ENCODE measurements at regions not wholly inside any gene's neighbourhood (a gene's known extent, or its start where the extent isn't known, plus 50 kb on each side); places are given as distances from the start of the nearest gene placed in this dataset.

DNA sequence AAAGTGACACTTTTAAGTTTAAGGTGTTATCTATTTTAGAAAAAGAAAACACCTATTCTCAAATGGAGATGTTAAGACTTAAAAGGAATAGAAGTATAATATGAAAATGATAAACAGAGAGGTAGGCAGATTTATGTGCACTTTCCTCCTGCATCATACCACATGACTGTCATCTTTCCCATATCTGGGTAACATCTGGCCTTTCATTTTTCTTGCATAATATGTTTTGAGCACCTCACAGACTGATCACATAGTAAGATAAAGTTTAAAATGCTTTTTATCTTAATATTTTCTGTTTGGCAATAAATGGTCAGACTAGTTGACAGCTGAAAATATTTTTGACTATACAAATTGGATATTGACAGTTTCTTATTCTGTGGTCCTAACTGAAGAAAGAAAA lies 1852.1 kb upstream of the PIK3C3 start:
- H3K9me3 ChIP-seq, result no peaks in the 10 kb centered on the region
- DNase-seq (no peak), ATAC-seq (no peak)
- H3K36me3 ChIP-seq, result no peaks in the 10 kb centered on the region
- H3K4me1 ChIP-seq, result no peaks in the 10 kb centered on the region
- H3K27me3 ChIP-seq, result no peaks in the 10 kb centered on the region
- no peak overlapping the region for H3K4me3 ChIP-seq
- no peak overlapping the region for H3K27ac ChIP-seq
- no peak for TF ChIP-seq POLR2A (IDR thresholded peaks at IDR 0.05)
- TF ChIP-seq, protein P1, sequence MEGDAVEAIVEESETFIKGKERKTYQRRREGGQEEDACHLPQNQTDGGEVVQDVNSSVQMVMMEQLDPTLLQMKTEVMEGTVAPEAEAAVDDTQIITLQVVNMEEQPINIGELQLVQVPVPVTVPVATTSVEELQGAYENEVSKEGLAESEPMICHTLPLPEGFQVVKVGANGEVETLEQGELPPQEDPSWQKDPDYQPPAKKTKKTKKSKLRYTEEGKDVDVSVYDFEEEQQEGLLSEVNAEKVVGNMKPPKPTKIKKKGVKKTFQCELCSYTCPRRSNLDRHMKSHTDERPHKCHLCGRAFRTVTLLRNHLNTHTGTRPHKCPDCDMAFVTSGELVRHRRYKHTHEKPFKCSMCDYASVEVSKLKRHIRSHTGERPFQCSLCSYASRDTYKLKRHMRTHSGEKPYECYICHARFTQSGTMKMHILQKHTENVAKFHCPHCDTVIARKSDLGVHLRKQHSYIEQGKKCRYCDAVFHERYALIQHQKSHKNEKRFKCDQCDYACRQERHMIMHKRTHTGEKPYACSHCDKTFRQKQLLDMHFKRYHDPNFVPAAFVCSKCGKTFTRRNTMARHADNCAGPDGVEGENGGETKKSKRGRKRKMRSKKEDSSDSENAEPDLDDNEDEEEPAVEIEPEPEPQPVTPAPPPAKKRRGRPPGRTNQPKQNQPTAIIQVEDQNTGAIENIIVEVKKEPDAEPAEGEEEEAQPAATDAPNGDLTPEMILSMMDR (IDR thresholded peaks at IDR 0.05), result no peak
- intact Hi-C loops (cut with DNase I), result no loop called here

DNA sequence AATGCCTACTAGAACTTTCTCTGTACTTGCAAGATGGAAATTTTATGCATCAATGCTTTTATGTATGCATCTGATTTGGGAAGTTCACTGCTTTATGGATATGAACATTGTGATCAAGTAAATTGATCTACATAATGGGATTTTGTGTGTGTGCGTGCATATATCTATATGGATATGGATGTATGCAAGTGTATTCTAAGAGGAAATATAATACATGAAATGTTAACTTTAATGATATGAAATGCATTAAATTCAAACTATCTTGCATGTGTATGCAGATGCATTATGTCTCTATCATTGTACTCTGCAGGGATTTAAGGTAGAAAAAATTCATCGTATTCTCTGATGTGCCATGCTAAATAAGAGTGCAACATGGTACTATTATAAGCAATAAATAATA lies 1855.4 kb upstream of the PIK3C3 start:
- no peaks in the 10 kb centered on the region for H3K36me3 ChIP-seq
- no peak for ATAC-seq
- intact Hi-C loops (cut with DNase I), result no loop called here
- no peak for DNase-seq
- WGBS, 4 donors, result 94 to 98% (median 95%) methylated on average over 2 of the region's 2 CpGs
- H3K4me1 ChIP-seq, result no peaks in the 10 kb centered on the region
- no peak overlapping the region for H3K4me3 ChIP-seq
- TF ChIP-seq POLR2A (IDR thresholded peaks at IDR 0.05), result no peak
- H3K27ac ChIP-seq, result no peak overlapping the region
- H3K9me3 ChIP-seq, result no peaks in the 10 kb centered on the region
- no peaks in the 10 kb centered on the region for H3K27me3 ChIP-seq

DNA sequence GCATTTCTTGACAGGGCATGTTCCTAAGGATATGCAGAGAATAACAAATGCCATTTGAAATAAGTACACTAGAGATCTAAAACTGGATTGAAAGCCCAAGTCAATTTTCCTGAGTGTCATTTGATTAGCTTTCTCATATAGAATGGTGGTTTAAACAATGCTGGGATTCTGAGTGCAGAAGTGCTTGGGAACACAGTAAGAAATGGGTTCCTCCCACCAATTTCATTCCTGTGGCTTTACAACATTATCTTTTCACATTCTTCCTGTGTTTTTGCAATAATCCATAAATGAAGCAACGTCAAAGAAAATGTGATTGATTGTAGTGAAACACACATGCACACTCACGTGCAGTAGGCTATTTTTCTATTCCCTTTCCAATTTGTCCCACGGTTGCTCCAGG lies 1858.4 kb upstream of the PIK3C3 start:
- H3K9me3 ChIP-seq, result no peaks in the 10 kb centered on the region
- H3K4me1 ChIP-seq, result no peaks in the 10 kb centered on the region
- 74 to 81% (median 78%) methylated on average over 3 of the region's 3 CpGs for WGBS, 4 donors
- H3K27ac ChIP-seq, result no peak overlapping the region
- intact Hi-C loops (cut with DNase I), result no loop called here
- no peak for TF ChIP-seq POLR2A (IDR thresholded peaks at IDR 0.05)
- TF ChIP-seq, protein P1 (IDR thresholded peaks at IDR 0.05), result no peak
- H3K36me3 ChIP-seq, result no peaks in the 10 kb centered on the region
- ATAC-seq (no peak), DNase-seq (no peak)
- H3K27me3 ChIP-seq, result no peaks in the 10 kb centered on the region
- no peak overlapping the region for H3K4me3 ChIP-seq

DNA sequence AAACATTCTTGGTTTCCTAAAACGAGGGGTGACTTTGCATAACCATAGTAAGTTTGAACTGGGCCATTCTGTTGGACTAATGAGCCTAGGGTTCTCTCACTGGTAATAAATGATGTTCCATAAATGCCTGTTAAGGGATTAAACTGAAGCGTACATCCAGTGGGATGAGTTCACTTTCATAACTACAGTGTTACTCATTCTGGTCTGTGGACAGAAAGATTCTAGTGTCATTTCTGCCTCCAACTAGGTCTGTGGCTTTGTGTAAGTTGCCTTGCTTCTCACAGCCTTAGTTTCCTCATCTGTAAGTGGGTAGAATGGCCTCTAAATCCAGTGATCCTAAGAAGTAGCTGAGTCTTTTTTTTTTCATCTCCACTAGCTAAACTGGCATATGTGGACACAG lies 1860.6 kb upstream of the PIK3C3 start:
- H3K27me3 ChIP-seq, result no peaks in the 10 kb centered on the region
- 57 to 74% (median 63%) methylated on average over 2 of the region's 2 CpGs for WGBS, 4 donors
- no peak overlapping the region for H3K27ac ChIP-seq
- DNase-seq (no peak), ATAC-seq (no peak)
- TF ChIP-seq POLR2A (IDR thresholded peaks at IDR 0.05), result no peak
- TF ChIP-seq, protein P1 (IDR thresholded peaks at IDR 0.05), result no peak
- intact Hi-C loops (cut with DNase I), result no loop called here
- H3K4me3 ChIP-seq, result no peak overlapping the region
- no peaks in the 10 kb centered on the region for H3K36me3 ChIP-seq
- no peaks in the 10 kb centered on the region for H3K9me3 ChIP-seq
- H3K4me1 ChIP-seq, result no peaks in the 10 kb centered on the region

DNA sequence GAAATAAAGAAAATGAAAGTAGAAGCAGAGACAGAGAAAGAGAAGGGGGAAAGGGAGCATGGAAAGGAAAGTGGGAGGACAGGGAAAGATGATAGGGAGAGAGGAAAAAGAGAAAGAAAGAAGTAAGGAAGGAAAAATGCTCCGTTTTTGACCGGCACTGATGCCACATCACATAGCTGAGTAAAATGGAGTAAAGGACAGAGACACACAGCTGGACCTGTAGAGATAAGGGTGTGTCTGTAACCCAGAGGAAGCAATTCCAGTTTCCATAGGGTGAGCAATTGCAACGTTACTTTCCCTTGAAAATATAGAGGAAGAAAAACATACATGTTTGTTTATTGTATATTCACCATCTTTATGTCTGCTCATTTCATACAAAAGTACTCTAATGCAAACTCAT lies 1866.9 kb upstream of the PIK3C3 start:
- H3K27me3 ChIP-seq, result no peaks in the 10 kb centered on the region
- intact Hi-C loops (cut with DNase I), result no loop called here
- 40 to 47% (median 43%) methylated on average over 3 of the region's 3 CpGs for WGBS, 4 donors
- H3K4me1 ChIP-seq, result no peaks in the 10 kb centered on the region
- no peaks in the 10 kb centered on the region for H3K9me3 ChIP-seq
- DNase-seq, result no peak
- ATAC-seq, result no peak
- peak overlapping the region in 9 of 12 donors; percentile 3 to 51 (median 31) for H3K4me3 ChIP-seq
- no peak overlapping the region for H3K27ac ChIP-seq
- no peak for TF ChIP-seq POLR2A (IDR thresholded peaks at IDR 0.05)
- TF ChIP-seq, protein P1 (IDR thresholded peaks at IDR 0.05), result no peak
- H3K36me3 ChIP-seq, result no peaks in the 10 kb centered on the region
